Lower leg skin (tissue), 4 donors: ENCODE measurements at regions not wholly inside any gene's neighbourhood (a gene's known extent, or its start where the extent isn't known, plus 50 kb on each side); places are given as distances from the start of the nearest gene placed in this dataset.
A peak's percentile ranks its signal among the peaks of the same experiment; 100 is the strongest.

ENCODE experiments used
- DNase-seq, 2 donors: peaks; one replicate each; pipeline ENCODE4 v3.0.0-alpha.2; 2019; ENCODE audit warnings: low spot score in 2 of 2
- H3K4me3 ChIP-seq: fragments of 200-600 bp; sonication (generic); 2 replicates; pipeline ENCODE4 v1.5.1; 2017; ENCODE audit warnings: mild to moderate bottlenecking, low read depth; ENCODE audit not compliant: poor library complexity, severe bottlenecking
- CTCF ChIP-seq, 3 donors: fragments of 450-650 bp; IDR thresholded peaks; one replicate each; pipeline ENCODE4 v1.5.1; 2016; ENCODE audit warnings: antibody characterized with exemption in 3 of 3, mild to moderate bottlenecking in 3 of 3, moderate library complexity in 2 of 3
- POLR2A ChIP-seq, 2 donors: fragments of 450-650 bp; IDR thresholded peaks; one replicate each; pipeline ENCODE4 v1.6.1; 2016 to 2017; ENCODE audit warnings: antibody characterized with exemption in 2 of 2, mild to moderate bottlenecking in 1 of 2, moderate library complexity in 1 of 2
- WGBS, 2 donors: methylation state at CpG; one replicate each; pipeline ENCODE4 v1.1.5; 2018; 5-methylcytosine and 5-hydroxymethylcytosine counted together
- intact Hi-C: fragments of 100-400 bp; cut with DNase I; formaldehyde crosslinking; loops from one replicate; pipeline ENCODE4 v1.15.0; 2023; ENCODE audit warnings: low total_unique reads

- H3K4me3 ChIP-seq = no peak overlapping the region
- intact Hi-C loops = loop anchor here (10.0 kb wide), 1 partner anchor 86 kb away; no protein-coding TSS in a partner anchor
- TF ChIP-seq POLR2A (IDR thresholded peaks at IDR 0.05) = no peak
- no peak for TF ChIP-seq CTCF (IDR thresholded peaks at IDR 0.05)
- no peak for DNase-seq
- 75 to 88% methylated on average over 2 of the region's 2 CpGs for WGBS, 2 donors
Measured at GRCh38 chr9:38259056-38259455, 133.4 kb upstream of the ALDH1B1 start.

GRCh38 chr9:38257626-38258215 lies 134.8 kb upstream of the ALDH1B1 start:
- no peak for TF ChIP-seq CTCF (IDR thresholded peaks at IDR 0.05)
- no peak for TF ChIP-seq POLR2A (IDR thresholded peaks at IDR 0.05)
- intact Hi-C loops = loop anchor here (10.0 kb wide), 1 partner anchor 87 kb away; no protein-coding TSS in a partner anchor
- no peak overlapping the region for H3K4me3 ChIP-seq
- peak in 1 of 2 donors; percentile 77 for DNase-seq
- 77 to 88% methylated on average over 6 of the region's 6 CpGs for WGBS, 2 donors

- DNase-seq = peak in 1 of 2 donors; percentile 64
- H3K4me3 ChIP-seq = no peak overlapping the region
- intact Hi-C loops = loop anchor here (10.0 kb wide), 1 partner anchor 88 kb away; no protein-coding TSS in a partner anchor
- TF ChIP-seq POLR2A (IDR thresholded peaks at IDR 0.05) (no peak), CTCF (IDR thresholded peaks at IDR 0.05) (no peak)
- 82 to 84% methylated on average over 2 of the region's 2 CpGs for WGBS, 2 donors
Measured at GRCh38 chr9:38256461-38256860, 136.0 kb upstream of the ALDH1B1 start.

GRCh38 chr9:38255599-38255998 lies 136.9 kb upstream of the ALDH1B1 start:
- intact Hi-C loops = loop anchor here (10.0 kb wide), 1 partner anchor 89 kb away; no protein-coding TSS in a partner anchor
- no peak for TF ChIP-seq CTCF (IDR thresholded peaks at IDR 0.05)
- TF ChIP-seq POLR2A (IDR thresholded peaks at IDR 0.05) = no peak
- WGBS, 2 donors = 81 to 85% methylated on average over 3 of the region's 3 CpGs
- DNase-seq = no peak
- no peak overlapping the region for H3K4me3 ChIP-seq

- WGBS, 2 donors = 49 to 63% methylated on average over 2 of the region's 2 CpGs
- DNase-seq = peak in 1 of 2 donors; percentile 65
- no peak for TF ChIP-seq CTCF (IDR thresholded peaks at IDR 0.05)
- TF ChIP-seq POLR2A (IDR thresholded peaks at IDR 0.05) = no peak
- no peak overlapping the region for H3K4me3 ChIP-seq
- intact Hi-C loops = loop anchor here (10.0 kb wide), 1 partner anchor 90 kb away; no protein-coding TSS in a partner anchor
Measured at GRCh38 chr9:38254756-38255155, 137.7 kb upstream of the ALDH1B1 start.
